ENCODE measurements at regions not wholly inside any gene's neighbourhood (a gene's known extent, or its start where the extent isn't known, plus 50 kb on each side); places are given as distances from the start of the nearest gene placed in this dataset.
A peak's percentile ranks its signal among the peaks of the same experiment; 100 is the strongest.
"Not testable (repeated sequence)": the region's sequence is repeated elsewhere in the genome, so short reads cannot be mapped to it uniquely, and the experiment has no call there.

GRCh38 chr4:8972635-8973034 is 101.0 kb upstream of the HMX1 start:
- not testable (repeated sequence) for DNase-seq

GRCh38 chr4:8965896-8966295 is 94.3 kb upstream of the HMX1 start:
- not testable (repeated sequence) for DNase-seq

- DNase-seq, result not testable (repeated sequence)
These were observed 92.7 kb upstream of the HMX1 start for GRCh38 chr4:8964201-8964788.

GRCh38 chr4:8963533-8963932 is 91.9 kb upstream of the HMX1 start:
- DNase-seq, result not testable (repeated sequence)

GRCh38 chr4:8961343-8961742 is 89.7 kb upstream of the HMX1 start:
- peak; percentile 30 to 53 for DNase-seq

GRCh38 chr4:8959471-8959870 is 87.8 kb upstream of the HMX1 start:
- DNase-seq, result not testable (repeated sequence)

- not testable (repeated sequence) for DNase-seq
These were observed 82.4 kb upstream of the HMX1 start for GRCh38 chr4:8954001-8954400.

- DNase-seq, result not testable (repeated sequence)
These were observed 81.2 kb upstream of the HMX1 start for GRCh38 chr4:8952791-8953190.

- DNase-seq, result not testable (repeated sequence)
These were observed 80.5 kb upstream of the HMX1 start for GRCh38 chr4:8952109-8952508.

- not testable (repeated sequence) for DNase-seq
These were observed 73.9 kb upstream of the HMX1 start for GRCh38 chr4:8945506-8945905.

GRCh38 chr4:8943367-8943766 is 71.7 kb upstream of the HMX1 start:
- DNase-seq, result not testable (repeated sequence)

GRCh38 chr4:8942088-8942487 is 70.4 kb upstream of the HMX1 start:
- DNase-seq, result not testable (repeated sequence)

- not testable (repeated sequence) for DNase-seq
These were observed 69.8 kb upstream of the HMX1 start for GRCh38 chr4:8941492-8941805.

- DNase-seq, result no peak
These were observed 69.3 kb upstream of the HMX1 start for GRCh38 chr4:8940792-8941491.

GRCh38 chr4:8939840-8940742 is 68.5 kb upstream of the HMX1 start:
- no peak for DNase-seq

- DNase-seq, result no peak
These were observed 67.7 kb upstream of the HMX1 start for GRCh38 chr4:8939160-8939839.

- no peak for DNase-seq
These were observed 67.0 kb upstream of the HMX1 start for GRCh38 chr4:8938623-8939022.

GRCh38 chr4:8938137-8938536 is 66.5 kb upstream of the HMX1 start:
- no peak for DNase-seq

- DNase-seq, result no peak
These were observed 61.2 kb upstream of the HMX1 start for GRCh38 chr4:8932884-8933283.

- DNase-seq, result no peak
These were observed 56.4 kb upstream of the HMX1 start for GRCh38 chr4:8928074-8928473.

GRCh38 chr4:8922481-8922880 is 50.8 kb upstream of the HMX1 start:
- no peak for DNase-seq

GRCh38 chr4:8921465-8921864 is 49.8 kb upstream of the HMX1 start:
- DNase-seq, result no peak

Measured in inflammatory macrophage (primary cell).